Prostate gland (tissue), 2 donors: ENCODE measurements at regions not wholly inside any gene's neighbourhood (a gene's known extent, or its start where the extent isn't known, plus 50 kb on each side); places are given as distances from the start of the nearest gene placed in this dataset.

Experiments used
- CTCF ChIP-seq, 4 experiments: fragments of 200-600 bp in 2 of 4; fragments of 450-650 bp in 2 of 4; sonication (generic) in 2 of 4; IDR thresholded peaks; 1 replicate in 3 of 4; 2 replicates in 1 of 4; pipeline ENCODE4 v1.5.1; 2016 to 2019; ENCODE audit warnings: antibody characterized with exemption in 4 of 4, mild to moderate bottlenecking in 2 of 4, moderate library complexity in 2 of 4
- POLR2A ChIP-seq: fragments of 450-650 bp; IDR thresholded peaks from one replicate; pipeline ENCODE4 v1.6.1; 2016; ENCODE audit warnings: antibody characterized with exemption, mild to moderate bottlenecking
- POLR2AphosphoS5 ChIP-seq: sonication (generic); formaldehyde crosslinking; IDR thresholded peaks from one replicate; pipeline ENCODE4 v1.6.1; 2017; ENCODE audit warnings: antibody characterized with exemption

- TF ChIP-seq CTCF (IDR thresholded peaks at IDR 0.05) (no peak), POLR2AphosphoS5 (no peak), POLR2A (no peak)
These were observed 414.7 kb downstream of the HS3ST3B1 start for GRCh38 chr17:14715561-14715960.
